HG02759 (cell line): ENCODE measurements at regions not wholly inside any gene's neighbourhood (a gene's known extent, or its start where the extent isn't known, plus 50 kb on each side); places are given as distances from the start of the nearest gene placed in this dataset.

ENCODE experiments used
- ATAC-seq: cut with Tn5 transposase; IDR thresholded peaks from one replicate; pipeline ENCODE4 v1.9.1; 2021; ENCODE audit warnings: mild to moderate bottlenecking, moderate library complexity; ENCODE audit not compliant: unreplicated experiment

DNA sequence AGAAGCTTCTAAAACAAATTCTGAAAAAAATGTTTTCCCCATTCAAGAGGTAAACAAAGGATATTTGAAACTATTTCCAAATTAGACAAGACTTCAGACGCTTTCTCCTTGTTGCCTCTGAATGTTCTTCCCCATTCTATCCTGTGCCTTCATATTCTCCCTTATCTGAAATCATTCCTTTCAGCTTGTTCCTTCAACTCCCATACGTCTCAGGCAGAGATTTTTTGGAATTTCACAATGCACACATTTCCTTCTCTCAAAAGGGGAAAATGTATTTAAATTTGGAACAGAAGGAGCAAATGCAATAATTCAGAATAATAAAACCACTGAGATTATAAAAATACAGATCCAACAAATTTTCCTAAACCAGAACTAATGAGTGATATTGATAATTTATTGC is 198.7 kb upstream of the IVNS1ABP start:
- ATAC-seq = no peak

- ATAC-seq = no peak
Measured at GRCh38 chr1:185514311-185514710, 197.3 kb upstream of the IVNS1ABP start.

- no peak for ATAC-seq
Measured at GRCh38 chr1:185512442-185512841, 195.4 kb upstream of the IVNS1ABP start.

DNA sequence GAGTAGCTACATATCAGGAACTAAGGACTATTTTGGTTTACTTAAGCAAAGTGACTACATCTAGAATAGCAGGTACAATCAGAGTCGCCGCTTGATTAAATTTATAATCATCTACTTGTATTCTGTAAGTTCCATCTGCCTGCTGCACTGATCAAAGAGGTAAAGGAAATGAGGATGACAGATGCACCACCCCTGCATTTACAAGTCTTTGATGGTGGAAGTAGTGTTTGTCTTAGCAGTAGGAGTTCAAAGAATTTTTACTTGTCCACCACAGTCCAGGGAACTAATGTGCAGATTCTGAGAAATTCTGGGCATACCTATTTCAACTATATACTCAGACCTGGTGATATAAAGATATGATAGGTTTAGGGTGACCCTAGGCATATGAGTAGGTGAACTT is 184.1 kb upstream of the IVNS1ABP start:
- ATAC-seq = no peak

DNA sequence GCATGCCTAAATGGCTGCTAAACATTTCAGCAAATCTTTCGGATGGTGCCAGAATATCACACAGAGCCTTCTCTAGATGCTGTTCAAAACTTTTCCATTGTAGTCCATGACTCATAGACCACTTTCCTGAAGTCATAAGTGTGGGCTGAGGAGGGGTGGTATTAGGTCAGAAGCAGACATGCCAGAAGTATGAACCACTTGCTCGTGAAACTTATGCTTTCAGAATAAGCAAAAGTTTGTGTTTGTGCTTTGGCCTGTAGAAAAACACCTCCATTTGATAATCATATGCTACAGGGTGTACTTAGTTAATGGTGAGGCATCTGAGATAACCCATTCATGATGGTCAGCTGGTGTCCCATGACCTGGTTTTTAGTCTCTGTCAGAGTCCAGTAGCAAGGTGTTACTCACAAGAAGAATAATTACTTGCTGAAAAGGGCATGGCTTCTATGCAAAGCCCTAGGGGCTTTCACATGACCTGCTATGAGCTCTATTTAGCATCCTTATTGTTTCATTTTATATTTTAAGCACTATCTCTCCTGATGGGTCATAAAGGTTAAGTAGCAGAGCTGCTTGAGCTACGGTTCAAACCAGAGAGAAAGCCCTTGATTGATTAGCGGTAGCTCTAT is 183.1 kb upstream of the IVNS1ABP start:
- no peak for ATAC-seq

- ATAC-seq = no peak
Measured at GRCh38 chr1:185498207-185498606, 181.2 kb upstream of the IVNS1ABP start.

DNA sequence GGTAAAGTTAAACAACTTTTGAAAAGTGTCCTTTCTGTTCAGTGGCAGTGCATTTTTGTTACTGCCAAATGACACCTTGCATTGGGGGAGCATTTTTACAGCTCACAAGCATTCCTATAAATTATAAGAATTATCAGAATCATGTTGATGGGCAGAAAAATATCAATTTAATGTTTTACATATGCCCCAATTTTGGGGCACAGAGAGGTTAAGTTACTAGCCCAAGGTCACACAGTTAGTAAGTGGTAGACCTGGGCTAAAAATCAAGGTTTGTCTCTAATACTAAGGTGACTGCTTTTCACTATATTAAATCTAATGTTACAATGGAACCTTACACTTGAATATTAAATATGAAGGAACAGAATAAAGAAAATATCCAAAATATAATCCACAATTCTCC is 180.1 kb upstream of the IVNS1ABP start:
- ATAC-seq = no peak

DNA sequence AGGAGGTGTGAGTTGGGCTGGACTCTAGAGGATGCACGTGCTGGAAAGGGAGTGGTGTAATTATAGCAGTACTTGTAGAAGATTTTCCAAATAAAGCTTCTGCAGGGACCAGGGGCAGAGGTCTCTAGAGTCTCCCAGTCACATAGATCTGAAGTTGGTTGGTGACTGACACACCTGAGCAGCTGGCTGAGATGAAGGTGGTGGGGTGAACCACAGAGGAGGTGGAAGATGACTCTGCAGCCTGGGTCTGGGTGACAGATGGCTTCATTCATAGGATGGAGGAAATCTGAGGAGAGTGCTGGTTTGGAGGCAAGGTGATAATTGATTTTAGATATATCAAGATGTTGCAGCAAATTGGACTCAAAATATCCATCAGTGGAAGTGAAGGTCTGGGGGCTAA is 178.9 kb upstream of the IVNS1ABP start:
- no peak for ATAC-seq

DNA sequence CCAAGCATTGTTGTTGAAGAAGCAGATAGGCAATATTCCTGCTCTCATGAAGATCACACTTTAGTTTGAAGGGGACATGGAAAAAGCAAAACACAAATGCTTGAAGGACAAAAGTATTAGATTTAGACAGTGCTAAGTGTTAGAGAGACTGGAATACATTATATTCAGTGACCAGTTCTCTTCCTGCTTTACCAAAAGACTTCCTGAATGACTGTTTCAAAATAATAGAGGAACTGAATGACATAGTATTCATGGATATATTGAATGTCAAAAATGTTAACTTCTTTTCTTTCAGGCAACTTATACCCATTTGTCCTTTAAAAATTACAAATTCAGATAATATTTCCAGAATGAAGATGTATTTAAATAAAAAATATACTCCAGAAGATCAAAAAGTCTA is 178.0 kb upstream of the IVNS1ABP start:
- ATAC-seq = no peak

GRCh38 chr1:185492089-185492825 is 175.2 kb upstream of the IVNS1ABP start:
- ATAC-seq = no peak

DNA sequence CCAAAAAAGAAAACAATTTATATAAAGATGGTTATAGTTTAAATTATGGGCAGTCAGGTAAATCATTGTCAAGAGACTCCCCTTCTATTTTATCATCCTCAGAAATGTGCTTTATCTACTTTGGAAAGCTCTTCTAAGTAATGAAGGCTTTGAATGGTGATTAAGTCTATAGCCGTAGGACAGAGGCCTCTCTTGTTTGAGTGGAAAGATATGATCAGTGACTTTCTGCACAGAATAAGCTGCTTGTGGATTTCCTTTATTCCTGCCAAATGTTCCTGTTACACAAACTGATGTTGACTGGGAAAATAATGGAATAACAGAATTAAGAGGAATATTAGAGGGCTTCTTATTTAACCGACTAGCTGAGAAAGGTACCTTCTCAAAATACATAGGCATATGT is 174.6 kb upstream of the IVNS1ABP start:
- no peak for ATAC-seq

GRCh38 chr1:185490924-185491323 is 173.9 kb upstream of the IVNS1ABP start:
- ATAC-seq = no peak

DNA sequence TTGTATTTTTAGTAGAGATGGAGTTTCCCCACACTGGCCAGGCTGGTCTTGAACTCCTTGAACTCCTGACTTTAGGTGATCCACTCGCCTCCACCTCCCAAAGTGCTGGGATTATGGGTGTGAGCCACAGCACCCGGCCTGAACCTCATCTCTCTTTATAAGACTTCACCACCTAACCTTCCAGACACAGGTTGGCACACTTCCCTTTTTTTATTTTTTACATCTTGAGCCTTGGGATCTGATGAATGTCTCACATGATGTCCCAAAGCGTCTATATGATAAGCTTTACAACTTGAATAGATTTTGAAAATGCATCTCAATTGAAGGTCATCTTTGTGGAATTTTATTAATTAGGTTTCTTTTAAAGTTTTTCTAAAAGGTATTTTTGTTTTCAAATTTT is 172.4 kb upstream of the IVNS1ABP start:
- no peak for ATAC-seq

- no peak for ATAC-seq
Measured at GRCh38 chr1:185488808-185489207, 171.8 kb upstream of the IVNS1ABP start.

DNA sequence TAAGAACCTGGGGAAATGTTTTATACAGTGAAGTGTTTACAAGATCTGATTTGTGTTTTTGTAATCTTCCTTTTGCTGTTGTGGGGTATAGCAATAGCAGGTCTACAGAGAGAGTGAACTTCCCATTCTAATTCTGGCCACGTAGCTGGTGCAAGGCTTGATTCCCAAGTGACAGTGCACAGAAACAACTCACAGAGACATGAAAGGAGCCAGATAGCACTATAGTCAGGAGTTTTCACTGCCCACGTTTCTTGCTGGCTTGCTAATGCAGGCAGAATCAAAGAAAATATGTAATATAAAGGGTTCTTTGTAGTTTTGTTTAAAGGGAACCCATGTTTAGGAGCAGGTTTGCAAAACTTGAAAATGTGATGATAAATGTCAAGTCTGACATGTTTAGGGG is 170.9 kb upstream of the IVNS1ABP start:
- ATAC-seq = no peak

GRCh38 chr1:185487026-185487425 is 170.0 kb upstream of the IVNS1ABP start:
- no peak for ATAC-seq

DNA sequence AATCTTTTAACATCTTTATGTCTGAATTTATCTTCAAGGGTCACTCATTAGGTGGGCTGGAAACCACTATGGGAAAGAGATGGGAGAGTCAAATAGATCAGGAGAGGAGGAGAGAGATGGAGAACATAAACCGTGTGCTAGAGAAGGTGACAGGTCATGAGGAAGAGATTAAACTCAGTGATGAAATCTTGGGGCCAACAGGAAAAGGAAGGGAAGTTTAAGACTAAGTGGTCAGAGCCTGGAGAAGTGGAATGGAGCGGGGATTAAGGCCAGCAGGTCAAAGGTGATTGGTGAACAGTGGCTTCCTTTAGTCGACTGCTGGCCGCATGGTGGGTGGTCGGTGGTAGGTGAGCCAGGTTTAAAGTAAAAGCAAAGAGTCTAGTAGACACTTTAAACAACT is 169.3 kb upstream of the IVNS1ABP start:
- no peak for ATAC-seq

DNA sequence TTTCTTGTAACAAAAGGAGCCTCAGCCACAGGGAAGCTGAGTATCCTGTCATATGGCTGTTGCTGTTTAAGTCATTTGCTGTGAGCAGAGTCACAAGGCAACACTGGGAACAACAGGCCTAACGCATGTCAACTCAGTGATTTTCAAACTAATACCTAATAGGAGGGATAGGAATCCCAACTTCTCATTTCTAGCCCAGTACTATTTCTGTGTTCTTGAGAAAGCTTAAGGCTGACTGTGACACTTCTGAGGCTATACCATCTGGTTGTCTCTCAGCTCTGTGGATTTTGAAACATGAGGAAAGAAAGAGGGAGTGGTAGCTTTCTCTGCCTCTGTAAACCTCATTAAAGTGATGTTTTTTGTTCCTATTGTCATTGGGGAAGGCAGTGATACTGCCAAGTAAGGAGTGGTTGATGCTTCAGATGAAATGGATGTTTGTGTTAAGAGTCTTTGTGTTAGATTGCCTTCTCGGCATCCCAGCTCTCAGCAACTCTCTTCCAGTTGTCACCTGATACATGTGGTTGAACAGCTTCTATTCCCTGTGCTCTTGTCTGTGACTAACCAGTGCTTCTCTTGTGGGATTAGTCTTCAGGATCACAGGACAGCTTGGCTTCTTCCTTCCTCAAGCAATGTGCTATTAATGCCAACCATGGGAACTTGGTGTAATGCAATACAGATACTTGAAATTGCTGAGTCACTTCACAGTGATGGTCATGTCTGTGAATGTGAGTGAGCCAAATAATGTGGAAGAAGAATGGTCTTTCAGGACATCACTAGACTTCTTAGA is 166.8 kb upstream of the IVNS1ABP start:
- no peak for ATAC-seq

DNA sequence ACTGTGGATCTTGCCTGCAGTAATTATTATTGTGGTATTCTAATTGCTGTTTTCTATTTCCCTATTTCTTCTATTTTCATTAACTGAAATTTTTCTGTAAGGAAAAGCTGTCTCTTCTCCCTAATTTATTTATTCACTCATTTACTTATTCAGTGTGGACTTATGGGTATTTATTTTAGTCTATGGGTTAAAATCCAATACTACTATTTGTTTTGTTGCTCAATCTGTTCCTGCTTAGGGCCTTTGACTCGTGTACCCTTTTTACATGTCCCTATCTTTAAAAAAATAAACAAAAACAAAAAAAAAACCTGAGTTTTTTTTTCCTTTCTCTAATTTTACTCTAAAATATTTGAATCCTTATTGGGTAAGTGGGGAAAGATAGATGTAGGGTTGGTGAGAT is 166.2 kb upstream of the IVNS1ABP start:
- no peak for ATAC-seq

DNA sequence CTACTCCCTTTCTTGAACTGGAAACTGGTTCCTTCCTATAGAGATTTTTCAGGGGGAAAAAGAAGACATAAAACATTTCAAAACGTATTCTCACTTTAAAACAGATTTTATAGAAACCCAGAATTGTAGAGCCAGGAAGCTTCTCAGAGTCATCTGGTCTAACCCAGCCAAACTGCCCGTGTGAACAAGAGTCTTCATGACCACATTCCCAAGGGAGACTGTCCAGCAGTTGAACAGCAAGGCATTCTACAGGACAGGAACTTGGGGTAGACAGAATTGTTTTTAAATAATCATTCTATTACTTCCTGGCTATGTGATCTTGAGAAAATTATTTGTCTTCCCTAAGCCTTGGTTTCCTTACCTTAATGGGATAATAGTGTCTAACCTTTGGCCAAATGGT is 163.5 kb upstream of the IVNS1ABP start:
- no peak for ATAC-seq

GRCh38 chr1:185479796-185480195 is 162.8 kb upstream of the IVNS1ABP start:
- ATAC-seq = no peak

- no peak for ATAC-seq
Measured at GRCh38 chr1:185478877-185479276, 161.8 kb upstream of the IVNS1ABP start.
